Hindlimb muscle (tissue), 1 donor: ENCODE measurements at regions not wholly inside any gene's neighbourhood (a gene's known extent, or its start where the extent isn't known, plus 50 kb on each side); places are given as distances from the start of the nearest gene placed in this dataset.
A peak's percentile ranks its signal among the peaks of the same experiment; 100 is the strongest.
"Not testable (repeated sequence)": the region's sequence is repeated elsewhere in the genome, so short reads cannot be mapped to it uniquely, and the experiment has no call there.

Experiments
- DNase-seq: peaks from one replicate; pipeline ENCODE4 v3.0.0-alpha.2; 2013

DNA sequence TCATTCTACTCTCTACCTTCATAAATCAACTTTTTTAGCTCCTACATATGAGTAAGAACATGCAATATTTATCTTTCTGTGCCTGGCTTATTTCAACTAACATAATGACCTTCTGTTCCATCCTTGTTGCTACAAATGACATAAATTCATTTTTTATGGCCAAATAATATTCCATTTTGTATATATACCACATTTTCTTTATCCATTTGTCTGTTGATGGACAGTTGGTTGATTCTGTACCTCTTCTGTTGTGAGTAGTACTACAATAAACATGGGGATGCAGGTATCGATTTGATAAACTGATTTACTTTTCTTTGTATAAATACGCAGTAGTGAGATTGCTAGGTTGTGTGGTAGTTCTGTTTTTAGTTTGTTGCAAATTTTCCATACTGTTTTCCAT lies 279.5 kb upstream of the NFIA start:
- DNase-seq = no peak

DNA sequence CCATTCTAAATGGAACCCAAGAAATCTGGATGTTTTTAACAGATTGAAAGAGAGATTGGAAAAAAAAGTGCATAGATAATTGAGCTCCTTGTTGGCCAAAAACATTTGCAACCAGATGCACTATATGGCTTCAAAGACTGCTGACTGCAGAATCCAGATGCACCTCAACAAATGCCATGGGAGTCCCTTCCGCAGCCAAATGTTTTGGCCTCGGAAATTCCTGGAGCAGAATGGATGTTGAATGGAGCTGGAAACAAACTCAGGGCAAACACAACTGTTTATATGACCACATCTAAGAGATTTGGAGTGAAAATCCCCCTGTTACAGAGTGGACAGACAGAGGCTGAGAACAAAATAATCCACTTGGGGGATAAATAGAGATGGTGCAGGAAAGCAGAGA lies 285.0 kb upstream of the NFIA start:
- peak; percentile 73 for DNase-seq

- no peak for DNase-seq
Observed at GRCh38 chr1:60791226-60791625, 291.1 kb upstream of the NFIA start.

DNA sequence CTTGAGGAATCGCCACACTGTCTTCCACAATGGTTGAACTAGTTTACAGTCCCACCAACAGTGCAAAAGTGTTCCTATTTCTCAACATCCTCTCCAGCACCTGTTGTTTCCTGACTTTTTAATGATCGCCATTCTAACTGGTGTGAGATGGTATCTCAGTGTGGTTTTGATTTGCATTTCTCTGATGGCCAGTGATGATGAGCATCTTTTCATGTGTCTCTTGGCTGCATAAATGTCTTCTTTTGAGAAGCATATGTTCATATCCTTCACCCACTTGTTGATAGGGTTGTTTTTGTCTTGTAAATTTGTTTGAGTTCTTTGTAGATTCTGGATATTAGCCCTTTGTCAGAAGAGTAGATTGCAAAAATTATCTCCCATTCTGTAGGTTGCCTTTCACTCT lies 309.3 kb upstream of the NFIA start:
- DNase-seq = not testable (repeated sequence)

DNA sequence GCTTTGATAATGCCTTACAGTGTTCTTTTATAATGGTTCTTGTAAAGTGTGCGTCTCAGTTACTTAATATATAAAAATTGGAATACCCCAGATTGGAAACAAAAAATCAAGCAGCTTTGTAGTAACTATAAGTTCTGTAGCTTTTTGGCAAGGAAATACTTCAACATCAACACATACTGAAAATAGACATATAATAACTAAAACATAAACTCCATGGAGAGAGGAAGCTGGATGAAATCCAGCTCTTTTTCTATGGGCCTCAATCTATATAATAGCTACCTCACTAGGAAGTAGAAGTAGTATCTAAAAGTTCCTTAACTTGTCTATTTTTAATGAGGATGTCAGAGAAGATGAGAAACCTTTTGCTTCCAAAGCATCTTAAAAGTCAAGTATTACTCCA lies 313.3 kb upstream of the NFIA start:
- DNase-seq = peak; percentile 59

DNA sequence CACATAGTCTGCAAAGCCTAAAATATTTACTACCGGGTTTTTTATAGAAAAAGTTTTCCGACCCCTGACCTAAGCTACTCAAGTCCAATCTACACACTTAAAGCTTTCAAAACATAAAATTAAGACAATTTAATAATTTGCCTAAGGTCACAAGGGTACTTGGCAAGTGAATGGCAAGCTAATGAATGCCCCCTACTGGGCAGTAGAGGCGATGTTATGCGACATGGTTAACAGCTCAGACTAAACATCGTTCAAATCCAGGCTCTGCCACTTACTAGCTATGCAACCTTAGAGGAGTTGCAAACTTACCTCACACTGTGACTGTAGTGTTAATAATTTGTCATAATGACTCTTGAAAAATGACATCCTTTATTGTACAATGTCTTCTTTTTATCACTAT lies 317.2 kb upstream of the NFIA start:
- DNase-seq = no peak

GRCh38 chr1:60764489-60764888 lies 317.9 kb upstream of the NFIA start:
- no peak for DNase-seq

DNA sequence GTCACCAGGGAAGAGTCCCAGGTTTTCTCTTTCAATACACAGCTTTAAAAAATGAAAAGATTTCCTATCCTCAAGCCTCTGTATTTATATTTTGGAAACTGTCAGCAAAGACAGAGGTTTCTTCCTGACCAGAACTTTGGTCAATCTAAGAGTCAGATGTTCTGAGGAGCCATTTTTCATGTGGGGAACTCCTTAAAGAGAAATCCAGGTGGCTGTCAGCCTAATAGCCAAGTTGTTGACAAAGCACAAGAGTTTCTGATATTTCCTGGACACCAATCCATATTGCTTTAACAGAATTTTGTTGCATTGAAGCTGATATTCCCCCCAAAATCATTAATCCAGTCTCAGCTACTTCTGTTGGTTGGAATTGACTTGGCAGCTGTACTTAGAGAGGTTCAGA lies 318.6 kb upstream of the NFIA start:
- DNase-seq = peak; percentile 87

DNA sequence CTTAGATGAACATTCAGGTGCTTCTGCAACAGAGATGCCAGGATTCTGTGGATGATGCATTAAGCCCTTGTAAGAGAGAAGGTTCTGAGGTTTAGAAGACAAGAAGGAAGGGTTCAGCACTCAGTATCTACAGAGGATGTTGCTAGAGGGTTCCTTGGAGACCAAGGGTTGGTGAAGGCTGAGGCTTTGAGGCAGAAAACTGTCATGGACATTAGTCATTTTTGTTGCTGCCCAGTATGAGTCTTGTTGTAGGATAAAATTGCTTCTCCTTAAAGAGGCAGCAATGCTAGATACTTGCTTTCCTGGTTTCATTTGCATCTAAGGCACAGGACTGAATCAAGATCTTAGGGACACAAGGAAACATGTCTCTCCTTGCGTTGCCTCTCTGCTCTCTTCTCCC lies 319.4 kb upstream of the NFIA start:
- DNase-seq = no peak

- DNase-seq = no peak
Observed at GRCh38 chr1:60762176-60762575, 320.2 kb upstream of the NFIA start.

- DNase-seq = no peak
Observed at GRCh38 chr1:60759291-60759690, 323.1 kb upstream of the NFIA start.

- DNase-seq = no peak
Observed at GRCh38 chr1:60757485-60757884, 324.9 kb upstream of the NFIA start.

GRCh38 chr1:60753036-60753900 lies 329.1 kb upstream of the NFIA start:
- no peak for DNase-seq

- no peak for DNase-seq
Observed at GRCh38 chr1:60751306-60751705, 331.1 kb upstream of the NFIA start.

GRCh38 chr1:60747353-60747752 lies 335.0 kb upstream of the NFIA start:
- DNase-seq = peak; percentile 66

DNA sequence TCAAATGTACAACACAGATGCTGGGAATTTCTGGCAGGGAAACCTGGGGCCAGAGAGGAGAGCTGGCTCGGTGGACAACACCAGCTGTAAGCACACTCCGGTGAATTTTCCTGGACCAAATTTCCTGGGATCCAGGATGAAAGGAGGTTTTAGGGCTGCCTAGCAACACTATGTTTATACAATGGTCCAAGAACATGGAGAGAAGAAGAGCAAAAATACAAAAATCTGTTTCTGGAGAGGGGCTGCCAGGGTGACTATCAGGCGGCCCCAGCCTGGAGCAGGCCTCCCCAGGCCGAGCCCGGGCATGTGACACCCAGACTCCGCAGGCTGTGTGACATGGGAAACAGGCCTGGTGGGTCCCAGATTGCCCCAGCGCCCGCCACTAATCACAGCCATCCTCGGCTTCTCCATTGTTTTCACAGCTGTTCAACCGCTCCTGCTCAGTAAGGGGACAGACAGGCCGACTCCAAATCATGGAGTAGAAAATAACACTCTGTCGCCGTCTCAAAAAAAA lies 336.0 kb upstream of the NFIA start:
- DNase-seq = peak; percentile 93

- DNase-seq = no peak
Observed at GRCh38 chr1:60745484-60745883, 336.9 kb upstream of the NFIA start.

DNA sequence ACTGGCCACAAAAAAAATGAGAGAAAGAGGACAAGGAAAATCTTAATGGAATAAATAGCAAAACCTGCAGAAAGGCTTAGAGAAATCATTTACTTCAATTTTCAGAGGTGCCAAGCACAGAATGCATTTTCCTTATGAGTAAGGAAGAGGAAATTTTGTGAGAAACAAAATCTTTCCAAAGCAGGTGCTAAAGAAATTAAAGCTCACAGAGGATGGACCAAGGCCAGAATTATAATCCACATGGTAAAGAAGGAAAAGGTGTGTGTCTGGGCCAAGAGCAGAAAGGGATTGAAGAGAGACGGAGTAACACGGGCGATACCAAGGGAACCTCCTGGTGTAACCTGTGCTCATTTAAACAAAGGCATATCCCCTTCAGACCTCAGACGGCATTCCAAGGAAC lies 340.0 kb upstream of the NFIA start:
- DNase-seq = peak; percentile 68

- DNase-seq = no peak
Observed at GRCh38 chr1:60740154-60740553, 342.2 kb upstream of the NFIA start.

DNA sequence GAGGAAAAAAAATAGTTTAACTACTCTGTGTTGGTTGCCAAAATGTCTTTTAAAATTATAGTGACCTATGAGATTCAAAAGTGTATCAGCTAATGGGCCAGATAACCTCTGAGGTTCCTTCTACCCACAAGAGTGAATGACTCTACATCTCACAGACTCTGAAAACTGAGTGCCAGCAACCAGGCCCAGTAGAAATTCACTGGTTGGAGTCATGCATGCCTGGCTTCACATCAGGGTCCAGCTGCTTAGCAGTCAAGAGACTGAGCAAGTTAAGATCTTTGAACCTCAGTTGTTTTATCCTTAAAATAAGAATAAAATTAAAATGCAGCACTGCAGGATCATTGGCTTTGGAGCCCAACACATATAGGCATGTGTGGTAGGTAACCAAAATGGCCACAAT lies 342.6 kb upstream of the NFIA start:
- DNase-seq = no peak

DNA sequence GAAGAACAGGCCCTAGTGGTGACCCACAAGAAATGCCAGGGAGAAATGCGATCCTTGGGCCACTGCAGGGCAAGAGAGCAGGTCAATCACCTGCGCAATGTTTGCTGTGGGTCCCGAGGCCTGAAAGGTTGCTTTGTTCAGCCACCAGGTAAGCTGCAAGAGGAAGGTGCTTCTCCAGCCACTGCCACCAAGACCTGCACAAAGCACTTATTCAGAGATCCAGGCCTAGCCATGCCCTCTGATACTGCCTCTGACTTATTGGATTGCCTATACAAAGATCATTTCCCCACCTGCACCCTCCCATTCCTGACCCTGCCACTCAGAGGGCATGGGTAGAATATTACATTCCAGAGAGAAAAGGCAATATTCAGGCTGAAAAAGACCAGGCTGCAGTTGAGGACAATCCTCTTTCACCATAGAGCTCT lies 349.4 kb upstream of the NFIA start:
- DNase-seq = no peak

DNA sequence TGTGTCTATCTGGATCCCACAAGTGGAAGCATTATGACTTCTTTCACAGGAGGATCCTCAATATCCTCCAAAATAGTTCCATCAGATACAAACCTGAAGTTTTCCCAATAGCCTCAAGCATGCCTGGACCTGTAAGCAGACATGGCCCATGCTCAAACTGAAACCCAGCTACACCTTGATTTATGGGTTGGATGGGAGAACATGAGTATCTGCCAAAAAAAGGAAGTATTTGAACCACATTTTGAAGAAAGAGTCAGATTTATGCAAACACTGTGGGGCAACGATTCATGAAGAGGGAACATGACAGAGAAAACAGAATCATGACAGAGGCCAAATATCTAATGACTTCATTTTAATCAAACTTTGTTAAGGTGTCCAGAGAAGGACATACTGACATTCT lies 351.0 kb upstream of the NFIA start:
- no peak for DNase-seq

DNA sequence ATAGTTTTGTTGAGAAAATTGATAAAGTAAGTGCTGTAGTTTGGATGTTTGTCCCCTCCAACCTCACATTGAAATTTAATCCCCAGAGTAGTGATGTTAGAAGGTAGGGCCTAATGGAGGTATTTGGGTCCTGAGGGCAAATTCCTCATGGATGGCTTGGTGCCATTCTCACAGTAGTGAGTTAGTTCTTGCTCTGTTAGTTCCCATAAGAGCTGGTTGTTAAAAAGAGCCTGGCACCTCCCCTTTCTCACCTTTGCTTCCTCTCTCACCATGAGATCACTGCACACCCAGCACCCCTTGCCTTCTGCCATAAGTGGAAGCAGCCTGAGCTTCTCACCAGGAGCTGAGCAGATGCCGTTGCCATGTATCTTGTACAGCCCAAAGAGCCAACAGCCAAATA lies 354.8 kb upstream of the NFIA start:
- DNase-seq = no peak

- DNase-seq = no peak
Observed at GRCh38 chr1:60716472-60716871, 365.9 kb upstream of the NFIA start.

- DNase-seq = no peak
Observed at GRCh38 chr1:60715970-60716369, 366.4 kb upstream of the NFIA start.
